HEK293 (cell line): ENCODE measurements at regions not wholly inside any gene's neighbourhood (a gene's known extent, or its start where the extent isn't known, plus 50 kb on each side); places are given as distances from the start of the nearest gene placed in this dataset.

Experiments
- CTCF ChIA-PET: fragments of 350-600 bp; formaldehyde crosslinking; extraction: SDS; loops from one replicate; lab custom pipeline; 2021; ENCODE audit warnings: antibody characterized with exemption; lab: Yijun Ruan, JAX
- POLR2A ChIA-PET: fragments of 300-600 bp; formaldehyde crosslinking; extraction: SDS; loops from one replicate; lab custom pipeline; 2020; ENCODE audit warnings: antibody characterized with exemption, inconsistent platforms; lab: Yijun Ruan, JAX
- H3K27ac ChIP-seq: fragments of 200-500 bp; sonication (Bioruptor generic); 2 replicates; pipeline ENCODE4 v1.5.1; 2014; ENCODE audit warnings: low read depth, low read length, control low read depth, inconsistent platforms; ENCODE audit errors: extremely low read depth
- H3K36me3 ChIP-seq, 2 experiments: fragments of 200-500 bp in 1 of 2; sonication (Bioruptor generic) in 1 of 2; 1 replicate in 1 of 2; 2 replicates in 1 of 2; pipeline ENCODE4 v1.5.1; 2014 to 2017; ENCODE audit warnings: inconsistent platforms in 2 of 2, low read length in 2 of 2; ENCODE audit not compliant: control insufficient read depth in 2 of 2, insufficient read depth in 1 of 2
- H3K4me1 ChIP-seq: fragments of 200-500 bp; sonication (Bioruptor generic); 2 replicates; pipeline ENCODE4 v1.5.1; 2014; ENCODE audit warnings: mild to moderate bottlenecking, low read length, inconsistent platforms; ENCODE audit not compliant: control insufficient read depth, insufficient read depth
- H3K4me3 ChIP-seq: 2 replicates; pipeline ENCODE4 v1.5.1; 2011; ENCODE audit warnings: low read depth, mild to moderate bottlenecking, control low read depth, low read length, moderate library complexity
- H3K9me3 ChIP-seq: fragments of 200-500 bp; sonication (Bioruptor generic); 2 replicates; pipeline ENCODE4 v1.5.1; 2014; ENCODE audit warnings: low read depth, low read length, inconsistent platforms; ENCODE audit not compliant: control insufficient read depth, insufficient read depth
- KLF17 ChIP-seq: fragments of 450-650 bp; formaldehyde crosslinking; IDR thresholded peaks from 2 replicates; pipeline ENCODE4 v1.5.1; 2016; ENCODE audit warnings: missing biosample characterization, missing genetic modification characterization
- PBX3 ChIP-seq: sonication (generic); formaldehyde crosslinking; IDR thresholded peaks from 2 replicates; pipeline ENCODE4 v1.8.1; 2022; ENCODE audit warnings: mild to moderate bottlenecking, moderate library complexity, missing genetic modification reagents
- PRDM1 ChIP-seq: fragments of 450-650 bp; formaldehyde crosslinking; IDR thresholded peaks from 2 replicates; pipeline ENCODE4; 2016; ENCODE audit warnings: missing biosample characterization, missing genetic modification characterization
- PRDM2 ChIP-seq: fragments of 450-650 bp; formaldehyde crosslinking; IDR thresholded peaks from 2 replicates; pipeline ENCODE4 v1.5.1; 2016; ENCODE audit warnings: missing biosample characterization, missing genetic modification characterization, borderline replicate concordance
- TRIM28 ChIP-seq: IDR thresholded peaks from 2 replicates; pipeline ENCODE4 v1.6.1; 2011; ENCODE audit warnings: low read length, control low read depth, borderline replicate concordance
- ZEB2 ChIP-seq: fragments of 450-650 bp; formaldehyde crosslinking; IDR thresholded peaks from 2 replicates; pipeline ENCODE4 v1.5.1; 2016; ENCODE audit warnings: missing biosample characterization, missing genetic modification characterization
- ZFP41 ChIP-seq: fragments of 450-650 bp; formaldehyde crosslinking; IDR thresholded peaks from 2 replicates; pipeline ENCODE4 v1.5.1; 2016; ENCODE audit warnings: missing biosample characterization, missing genetic modification characterization, borderline replicate concordance
- ZIC2 ChIP-seq: fragments of 450-650 bp; formaldehyde crosslinking; IDR thresholded peaks from 2 replicates; pipeline ENCODE4 v1.5.1; 2016; ENCODE audit warnings: missing biosample characterization, missing genetic modification characterization
- ZNF112 ChIP-seq: fragments of 450-650 bp; formaldehyde crosslinking; IDR thresholded peaks from 2 replicates; pipeline ENCODE4 v1.5.0; 2017; ENCODE audit warnings: missing biosample characterization, missing genetic modification characterization
- ZNF138 ChIP-seq: fragments of 450-650 bp; formaldehyde crosslinking; IDR thresholded peaks from 2 replicates; pipeline ENCODE4 v1.5.1; 2016; ENCODE audit warnings: missing biosample characterization, missing genetic modification characterization, borderline replicate concordance
- ZNF23 ChIP-seq: fragments of 450-650 bp; formaldehyde crosslinking; IDR thresholded peaks from 2 replicates; pipeline ENCODE4 v1.5.1; 2016; ENCODE audit warnings: missing biosample characterization, missing genetic modification characterization, borderline replicate concordance
- ZNF274 ChIP-seq, 2 experiments: fragments of 200-500 bp in 1 of 2; fragments of 450-650 bp in 1 of 2; sonication (Bioruptor generic) in 1 of 2; formaldehyde crosslinking in 1 of 2; IDR thresholded peaks; 2 replicates each; pipeline versions ENCODE4 v1.5.1 to v1.6.1; 2014 to 2016; ENCODE audit warnings: borderline replicate concordance in 1 of 2, inconsistent platforms in 1 of 2, low read length in 1 of 2, missing biosample characterization in 1 of 2, missing genetic modification characterization in 1 of 2
- ZNF280D ChIP-seq: fragments of 450-650 bp; formaldehyde crosslinking; IDR thresholded peaks from 2 replicates; pipeline ENCODE4 v1.5.1; 2016; ENCODE audit warnings: missing biosample characterization, missing genetic modification characterization
- ZNF513 ChIP-seq: fragments of 450-650 bp; IDR thresholded peaks from 2 replicates; pipeline ENCODE4 v1.5.1; 2018; ENCODE audit warnings: missing biosample characterization, missing genetic modification characterization
- ZNF521 ChIP-seq: fragments of 450-650 bp; formaldehyde crosslinking; IDR thresholded peaks from 2 replicates; pipeline ENCODE4 v1.5.1; 2017; ENCODE audit warnings: missing biosample characterization, mild to moderate bottlenecking, missing genetic modification characterization
- ZNF561 ChIP-seq: fragments of 450-650 bp; IDR thresholded peaks from 2 replicates; pipeline ENCODE4 v1.5.1; 2018; ENCODE audit warnings: missing biosample characterization, missing genetic modification characterization, borderline replicate concordance
- ZNF768 ChIP-seq: fragments of 450-650 bp; formaldehyde crosslinking; IDR thresholded peaks from 2 replicates; pipeline ENCODE4 v1.5.1; 2018; ENCODE audit warnings: missing biosample characterization, mild to moderate bottlenecking, missing genetic modification characterization
- ZNF785 ChIP-seq: fragments of 450-650 bp; formaldehyde crosslinking; IDR thresholded peaks from 2 replicates; pipeline ENCODE4 v1.5.1; 2016; ENCODE audit warnings: missing biosample characterization, missing genetic modification characterization
- ZNF792 ChIP-seq: fragments of 450-650 bp; formaldehyde crosslinking; IDR thresholded peaks from 2 replicates; pipeline ENCODE4 v1.5.1; 2016; ENCODE audit warnings: missing biosample characterization, missing genetic modification characterization

- no peak for TF ChIP-seq ZNF280D (tag by site-specific recombination)
- no peak for TF ChIP-seq ZFP41 (tag by site-specific recombination)
- TF ChIP-seq ZIC2 (tag by site-specific recombination): peak; percentile 36; the same call in 1 of the 2 replicates
- TF ChIP-seq ZNF138 (tag by site-specific recombination): no peak
- TF ChIP-seq ZEB2: no peak
- TF ChIP-seq TRIM28: peak; percentile 38; the same call in 1 of the 2 replicates
- TF ChIP-seq, all 188 proteins: peak for 8
Measured at GRCh38 chr7:98551611-98552273, 65.3 kb upstream of the NPTX2 start (continued).

- H3K4me1 ChIP-seq: no peaks in the 10 kb centered on the region
- H3K4me3 ChIP-seq: no peak overlapping the region
- CTCF ChIA-PET: interaction anchor here (0.7 kb wide), 1 partner anchor 291 kb away, joined by 3 read pairs; no protein-coding TSS in a partner anchor
- TF ChIP-seq ZIC2 (tag by site-specific recombination) (no peak), ZNF561 (tag by site-specific recombination) (no peak), PBX3 (CRISPR knock-in tag) (no peak), ZNF112 (no peak), ZNF521 (tag by site-specific recombination) (no peak), PRDM1 (tag by site-specific recombination) (no peak), ZNF792 (tag by site-specific recombination) (no peak)
- TF ChIP-seq, all 188 proteins: peak for 0
- Histone ChIP-seq H3K27ac (no peak overlapping the region), H3K9me3 (0 out of 2 replicates have a peak, but pooled peaks cover 2% of the 10 kb centered on the region), H3K36me3 (no peaks in the 10 kb centered on the region)
- POLR2A ChIA-PET: no interaction called here
Measured at GRCh38 chr7:98548971-98549370, 68.1 kb upstream of the NPTX2 start.

GRCh38 chr7:98548370-98548769 lies 68.7 kb upstream of the NPTX2 start:
- Histone ChIP-seq H3K4me1 (no peaks in the 10 kb centered on the region), H3K36me3 (no peaks in the 10 kb centered on the region), H3K27ac (no peak overlapping the region), H3K9me3 (0 out of 2 replicates have a peak, but pooled peaks cover 2% of the 10 kb centered on the region), H3K4me3 (no peak overlapping the region)
- POLR2A ChIA-PET: no interaction called here
- CTCF ChIA-PET: interaction anchor here (0.7 kb wide), 1 partner anchor 292 kb away, joined by 3 read pairs; no protein-coding TSS in a partner anchor
- TF ChIP-seq ZNF785: peak; percentile 86
- no peak for TF ChIP-seq ZNF23 (tag by site-specific recombination)
- no peak for TF ChIP-seq ZNF274 (IDR thresholded peaks at IDR 0.05; ENCODE audit: low read length)
- peak; percentile 72; the same call in 1 of the 2 replicates for TF ChIP-seq ZNF274 (tag by site-specific recombination; IDR thresholded peaks at IDR 0.05; ENCODE audit: borderline replicate concordance)
- TF ChIP-seq KLF17: no peak
- no peak for TF ChIP-seq ZNF768
- TF ChIP-seq ZNF513 (tag by site-specific recombination): no peak
- peak; percentile 100 for TF ChIP-seq ZEB2
- TF ChIP-seq PRDM2 (tag by site-specific recombination): no peak
